ENCODE measurements at regions not wholly inside any gene's neighbourhood (a gene's known extent, or its start where the extent isn't known, plus 50 kb on each side); places are given as distances from the start of the nearest gene placed in this dataset.
"Not testable (repeated sequence)": the region's sequence is repeated elsewhere in the genome, so short reads cannot be mapped to it uniquely, and the experiment has no call there.

GRCh38 chr4:167989815-167990214, 102.5 kb upstream of the ANXA10 start:
- intact Hi-C loops (cut with DNase I), result no loop called here
- Histone ChIP-seq H3K27me3 (ENCODE audit: control insufficient read depth, insufficient read depth, low read length) (no peaks in the 10 kb centered on the region), H3K9ac (ENCODE audit: low read length in 3 of 3) (no peak overlapping the region), H3K4me1 (ENCODE audit: control insufficient read depth in 2 of 3, insufficient read depth in 2 of 3, low read depth in 1 of 3, low read length in 3 of 3) (no peaks in the 10 kb centered on the region), H3K9me3 (ENCODE audit: control insufficient read depth in 2 of 3, insufficient read depth in 1 of 3, low read length in 3 of 3) (peaks cover 0 to 3% (median 0%) of the 10 kb centered on the region in 3 donors), H3K4me3 (ENCODE audit: low read length in 3 of 3) (no peak overlapping the region), H3K36me3 (ENCODE audit: control insufficient read depth in 2 of 3, insufficient read depth in 3 of 3, low read length in 3 of 3) (no peaks in the 10 kb centered on the region), H3K27ac (ENCODE audit: low read depth in 2 of 2, low read length in 2 of 2) (no peak overlapping the region)
- DNase-seq (no peak), FAIRE-seq (no peak)
- TF ChIP-seq, protein P1, sequence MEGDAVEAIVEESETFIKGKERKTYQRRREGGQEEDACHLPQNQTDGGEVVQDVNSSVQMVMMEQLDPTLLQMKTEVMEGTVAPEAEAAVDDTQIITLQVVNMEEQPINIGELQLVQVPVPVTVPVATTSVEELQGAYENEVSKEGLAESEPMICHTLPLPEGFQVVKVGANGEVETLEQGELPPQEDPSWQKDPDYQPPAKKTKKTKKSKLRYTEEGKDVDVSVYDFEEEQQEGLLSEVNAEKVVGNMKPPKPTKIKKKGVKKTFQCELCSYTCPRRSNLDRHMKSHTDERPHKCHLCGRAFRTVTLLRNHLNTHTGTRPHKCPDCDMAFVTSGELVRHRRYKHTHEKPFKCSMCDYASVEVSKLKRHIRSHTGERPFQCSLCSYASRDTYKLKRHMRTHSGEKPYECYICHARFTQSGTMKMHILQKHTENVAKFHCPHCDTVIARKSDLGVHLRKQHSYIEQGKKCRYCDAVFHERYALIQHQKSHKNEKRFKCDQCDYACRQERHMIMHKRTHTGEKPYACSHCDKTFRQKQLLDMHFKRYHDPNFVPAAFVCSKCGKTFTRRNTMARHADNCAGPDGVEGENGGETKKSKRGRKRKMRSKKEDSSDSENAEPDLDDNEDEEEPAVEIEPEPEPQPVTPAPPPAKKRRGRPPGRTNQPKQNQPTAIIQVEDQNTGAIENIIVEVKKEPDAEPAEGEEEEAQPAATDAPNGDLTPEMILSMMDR (IDR thresholded peaks at IDR 0.05; ENCODE audit: borderline replicate concordance, extremely low read depth, insufficient read depth), result no peak

- H3K9ac ChIP-seq (ENCODE audit: low read length in 3 of 3); FAIRE-seq; H3K4me1 ChIP-seq (ENCODE audit: control insufficient read depth in 2 of 3, insufficient read depth in 2 of 3, low read depth in 1 of 3, low read length in 3 of 3); H3K9me3 ChIP-seq (ENCODE audit: control insufficient read depth in 2 of 3, insufficient read depth in 1 of 3, low read length in 3 of 3); H3K36me3 ChIP-seq (ENCODE audit: control insufficient read depth in 2 of 3, insufficient read depth in 3 of 3, low read length in 3 of 3); H3K27me3 ChIP-seq (ENCODE audit: control insufficient read depth, insufficient read depth, low read length); H3K27ac ChIP-seq (ENCODE audit: low read depth in 2 of 2, low read length in 2 of 2); intact Hi-C loops (cut with DNase I); H3K4me3 ChIP-seq (ENCODE audit: low read length in 3 of 3); DNase-seq: not testable (repeated sequence)
Observed at GRCh38 chr4:168008112-168008511, 84.2 kb upstream of the ANXA10 start.

DNA sequence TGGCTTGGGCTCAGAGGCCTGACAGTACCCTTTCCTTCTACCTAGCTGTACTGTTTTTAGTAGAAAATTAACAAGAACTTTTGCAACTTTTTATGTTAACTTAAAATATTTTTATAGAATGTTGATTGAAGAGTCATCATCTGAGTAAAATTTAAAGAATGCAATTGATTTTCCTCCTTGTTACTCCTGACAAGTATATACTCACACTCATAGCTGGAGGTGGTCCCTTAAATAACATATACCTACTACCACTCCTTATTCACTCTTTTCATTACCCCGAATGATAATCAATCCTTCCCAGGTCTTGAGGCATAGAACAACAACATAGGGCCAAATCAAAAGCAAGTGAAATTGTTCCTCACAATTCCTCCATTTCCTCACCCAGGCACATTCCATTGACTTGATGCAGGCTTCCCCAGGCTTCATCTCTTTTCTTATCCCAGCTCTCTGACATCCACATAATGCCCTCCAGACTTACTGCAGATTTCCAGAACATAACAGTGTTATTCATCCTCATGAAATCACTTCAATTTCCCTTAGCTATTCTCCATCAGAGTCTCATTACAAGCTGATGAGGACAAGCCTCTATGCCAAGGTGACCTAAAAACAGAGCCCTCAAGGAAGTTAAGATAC, 73.2 kb upstream of the ANXA10 start:
- TF ChIP-seq, protein P1 (IDR thresholded peaks at IDR 0.05; ENCODE audit: borderline replicate concordance, extremely low read depth, insufficient read depth), result no peak
- no peak overlapping the region for H3K4me3 ChIP-seq (ENCODE audit: low read length in 3 of 3)
- intact Hi-C loops (cut with DNase I), result no loop called here
- DNase-seq (no peak), FAIRE-seq (no peak)
- H3K36me3 ChIP-seq (ENCODE audit: control insufficient read depth in 2 of 3, insufficient read depth in 3 of 3, low read length in 3 of 3), result no peaks in the 10 kb centered on the region
- no peak overlapping the region for H3K9ac ChIP-seq (ENCODE audit: low read length in 3 of 3)
- H3K9me3 ChIP-seq (ENCODE audit: control insufficient read depth in 2 of 3, insufficient read depth in 1 of 3, low read length in 3 of 3), result peaks cover 0 to 4% (median 0%) of the 10 kb centered on the region in 3 donors
- H3K27me3 ChIP-seq (ENCODE audit: control insufficient read depth, insufficient read depth, low read length), result no peaks in the 10 kb centered on the region
- H3K27ac ChIP-seq (ENCODE audit: low read depth in 2 of 2, low read length in 2 of 2), result no peak overlapping the region
- H3K4me1 ChIP-seq (ENCODE audit: control insufficient read depth in 2 of 3, insufficient read depth in 2 of 3, low read depth in 1 of 3, low read length in 3 of 3), result no peaks in the 10 kb centered on the region

DNA sequence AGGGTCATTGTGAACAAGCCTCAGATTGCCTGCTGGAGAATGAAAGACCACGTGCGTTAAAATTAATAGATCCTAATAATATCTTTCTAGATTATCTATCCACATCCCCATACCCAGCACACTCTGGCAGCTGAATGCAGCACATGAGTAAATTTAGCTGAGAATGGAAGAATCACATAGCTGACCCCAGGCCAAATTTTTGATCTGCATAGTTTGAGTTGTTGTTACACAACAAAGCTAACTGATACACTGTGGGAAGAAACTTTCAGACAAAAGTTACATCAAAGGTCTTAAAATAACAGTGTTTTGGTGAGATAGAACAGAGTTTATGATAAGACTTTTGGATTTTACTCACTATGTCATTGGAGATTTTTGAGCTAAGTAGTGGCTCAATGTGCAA, 72.4 kb upstream of the ANXA10 start:
- DNase-seq (no peak), FAIRE-seq (no peak)
- peaks cover 0 to 4% (median 0%) of the 10 kb centered on the region in 3 donors for H3K9me3 ChIP-seq (ENCODE audit: control insufficient read depth in 2 of 3, insufficient read depth in 1 of 3, low read length in 3 of 3)
- no peak overlapping the region for H3K27ac ChIP-seq (ENCODE audit: low read depth in 2 of 2, low read length in 2 of 2)
- TF ChIP-seq, protein P1 (IDR thresholded peaks at IDR 0.05; ENCODE audit: borderline replicate concordance, extremely low read depth, insufficient read depth), result no peak
- H3K4me1 ChIP-seq (ENCODE audit: control insufficient read depth in 2 of 3, insufficient read depth in 2 of 3, low read depth in 1 of 3, low read length in 3 of 3), result no peaks in the 10 kb centered on the region
- H3K9ac ChIP-seq (ENCODE audit: low read length in 3 of 3), result no peak overlapping the region
- intact Hi-C loops (cut with DNase I), result no loop called here
- no peaks in the 10 kb centered on the region for H3K36me3 ChIP-seq (ENCODE audit: control insufficient read depth in 2 of 3, insufficient read depth in 3 of 3, low read length in 3 of 3)
- H3K4me3 ChIP-seq (ENCODE audit: low read length in 3 of 3), result no peak overlapping the region
- H3K27me3 ChIP-seq (ENCODE audit: control insufficient read depth, insufficient read depth, low read length), result no peaks in the 10 kb centered on the region

Data from kidney (tissue), 13 donors.